ENCODE measurements at regions not wholly inside any gene's neighbourhood (a gene's known extent, or its start where the extent isn't known, plus 50 kb on each side); places are given as distances from the start of the nearest gene placed in this dataset.

- FAIRE-seq (no peak), DNase-seq (ENCODE audit: low read depth) (no peak)
- TF ChIP-seq EZH2 (IDR thresholded peaks at IDR 0.05; ENCODE audit: insufficient read depth, low read length) (no peak), CTCF (IDR thresholded peaks at IDR 0.05; ENCODE audit: insufficient read depth, low read depth, low read length) (no peak)
- Histone ChIP-seq H3K27me3 (ENCODE audit: insufficient read depth, low read length) (no peaks in the 10 kb centered on the region), H3K4me1 (ENCODE audit: insufficient read depth, low read length) (no peaks in the 10 kb centered on the region), H2AFZ (ENCODE audit: low read depth, low read length) (no peak overlapping the region), H3K36me3 (ENCODE audit: insufficient read depth, low read length) (no peaks in the 10 kb centered on the region), H3K9me3 (ENCODE audit: insufficient read depth, low read depth, low read length) (no peaks in the 10 kb centered on the region), H3K9ac (ENCODE audit: low read length) (no peak overlapping the region), H3K27ac (ENCODE audit: low read depth, low read length) (no peak overlapping the region), H4K20me1 (ENCODE audit: insufficient read depth, low read length) (no peaks in the 10 kb centered on the region), H3K4me2 (ENCODE audit: low read length) (no peak overlapping the region), H3K4me3 (ENCODE audit: insufficient read depth, low read depth, low read length) (no peak overlapping the region), H3K79me2 (ENCODE audit: insufficient read depth, low read length) (no peaks in the 10 kb centered on the region)
- H3K4me3 Mint-ChIP-seq (ENCODE audit: unreplicated experiment): no peak overlapping the region
- no peaks in the 10 kb centered on the region for H3K9me3 Mint-ChIP-seq (ENCODE audit: unreplicated experiment)
- peaks cover 5% of the 10 kb centered on the region for H3K4me1 Mint-ChIP-seq (ENCODE audit: low read depth, unreplicated experiment)
- no peak overlapping the region for H3K27ac Mint-ChIP-seq (ENCODE audit: unreplicated experiment)
- H3K27me3 Mint-ChIP-seq (ENCODE audit: low read depth, unreplicated experiment): no peaks in the 10 kb centered on the region
- no peaks in the 10 kb centered on the region for H3K36me3 Mint-ChIP-seq (ENCODE audit: low read depth, unreplicated experiment)
Measured at GRCh38 chr2:212596688-212597087, 58.1 kb upstream of the ERBB4 start.

GRCh38 chr2:212596276-212596675 lies 57.7 kb upstream of the ERBB4 start:
- Histone ChIP-seq H3K36me3 (ENCODE audit: insufficient read depth, low read length) (no peaks in the 10 kb centered on the region), H3K27ac (ENCODE audit: low read depth, low read length) (no peak overlapping the region), H3K4me3 (ENCODE audit: insufficient read depth, low read depth, low read length) (no peak overlapping the region), H4K20me1 (ENCODE audit: insufficient read depth, low read length) (no peaks in the 10 kb centered on the region), H3K9me3 (ENCODE audit: insufficient read depth, low read depth, low read length) (no peaks in the 10 kb centered on the region), H2AFZ (ENCODE audit: low read depth, low read length) (no peak overlapping the region), H3K9ac (ENCODE audit: low read length) (no peak overlapping the region), H3K4me2 (ENCODE audit: low read length) (no peak overlapping the region), H3K79me2 (ENCODE audit: insufficient read depth, low read length) (no peaks in the 10 kb centered on the region), H3K27me3 (ENCODE audit: insufficient read depth, low read length) (no peaks in the 10 kb centered on the region), H3K4me1 (ENCODE audit: insufficient read depth, low read length) (no peaks in the 10 kb centered on the region)
- Mint-ChIP-seq H3K4me1 (ENCODE audit: low read depth, unreplicated experiment) (peaks cover 5% of the 10 kb centered on the region), H3K9me3 (ENCODE audit: unreplicated experiment) (no peaks in the 10 kb centered on the region), H3K36me3 (ENCODE audit: low read depth, unreplicated experiment) (no peaks in the 10 kb centered on the region), H3K27me3 (ENCODE audit: low read depth, unreplicated experiment) (no peaks in the 10 kb centered on the region), H3K27ac (ENCODE audit: unreplicated experiment) (no peak overlapping the region), H3K4me3 (ENCODE audit: unreplicated experiment) (no peak overlapping the region)
- TF ChIP-seq EZH2 (IDR thresholded peaks at IDR 0.05; ENCODE audit: insufficient read depth, low read length) (no peak), CTCF (IDR thresholded peaks at IDR 0.05; ENCODE audit: insufficient read depth, low read depth, low read length) (no peak)
- DNase-seq (ENCODE audit: low read depth) (no peak), FAIRE-seq (no peak)

GRCh38 chr2:212595036-212595654 lies 56.5 kb upstream of the ERBB4 start:
- H3K9me3 Mint-ChIP-seq (ENCODE audit: unreplicated experiment): no peaks in the 10 kb centered on the region
- H3K4me1 Mint-ChIP-seq (ENCODE audit: low read depth, unreplicated experiment): peaks cover 4% of the 10 kb centered on the region
- H3K36me3 ChIP-seq (ENCODE audit: insufficient read depth, low read length): no peaks in the 10 kb centered on the region
- no peaks in the 10 kb centered on the region for H3K9me3 ChIP-seq (ENCODE audit: insufficient read depth, low read depth, low read length)
- TF ChIP-seq CTCF (IDR thresholded peaks at IDR 0.05; ENCODE audit: insufficient read depth, low read depth, low read length) (peak; percentile 23), EZH2 (IDR thresholded peaks at IDR 0.05; ENCODE audit: insufficient read depth, low read length) (no peak)
- H3K27me3 ChIP-seq (ENCODE audit: insufficient read depth, low read length): no peaks in the 10 kb centered on the region
- no peak overlapping the region for H3K9ac ChIP-seq (ENCODE audit: low read length)
- no peaks in the 10 kb centered on the region for H4K20me1 ChIP-seq (ENCODE audit: insufficient read depth, low read length)
- no peaks in the 10 kb centered on the region for H3K79me2 ChIP-seq (ENCODE audit: insufficient read depth, low read length)
- H2AFZ ChIP-seq (ENCODE audit: low read depth, low read length): no peak overlapping the region
- H3K4me2 ChIP-seq (ENCODE audit: low read length): no peak overlapping the region
- no peaks in the 10 kb centered on the region for H3K36me3 Mint-ChIP-seq (ENCODE audit: low read depth, unreplicated experiment)
- no peak overlapping the region for H3K27ac Mint-ChIP-seq (ENCODE audit: unreplicated experiment)
- peak; percentile 31 for DNase-seq (ENCODE audit: low read depth)
- H3K4me1 ChIP-seq (ENCODE audit: insufficient read depth, low read length): no peaks in the 10 kb centered on the region
- H3K27me3 Mint-ChIP-seq (ENCODE audit: low read depth, unreplicated experiment): no peaks in the 10 kb centered on the region
- H3K4me3 Mint-ChIP-seq (ENCODE audit: unreplicated experiment): no peak overlapping the region
- no peak overlapping the region for H3K27ac ChIP-seq (ENCODE audit: low read depth, low read length)
- H3K4me3 ChIP-seq (ENCODE audit: insufficient read depth, low read depth, low read length): no peak overlapping the region
- no peak for FAIRE-seq
